Fibroblast of the conjunctiva (primary cell): ENCODE measurements at regions not wholly inside any gene's neighbourhood (a gene's known extent, or its start where the extent isn't known, plus 50 kb on each side); places are given as distances from the start of the nearest gene placed in this dataset.
A peak's percentile ranks its signal among the peaks of the same experiment; 100 is the strongest.
"Not testable (repeated sequence)": the region's sequence is repeated elsewhere in the genome, so short reads cannot be mapped to it uniquely, and the experiment has no call there.

Source experiments
- DNase-seq: peaks from one replicate; pipeline ENCODE4 v3.0.0-alpha.2; 2010; ENCODE audit warnings: low read depth

DNA sequence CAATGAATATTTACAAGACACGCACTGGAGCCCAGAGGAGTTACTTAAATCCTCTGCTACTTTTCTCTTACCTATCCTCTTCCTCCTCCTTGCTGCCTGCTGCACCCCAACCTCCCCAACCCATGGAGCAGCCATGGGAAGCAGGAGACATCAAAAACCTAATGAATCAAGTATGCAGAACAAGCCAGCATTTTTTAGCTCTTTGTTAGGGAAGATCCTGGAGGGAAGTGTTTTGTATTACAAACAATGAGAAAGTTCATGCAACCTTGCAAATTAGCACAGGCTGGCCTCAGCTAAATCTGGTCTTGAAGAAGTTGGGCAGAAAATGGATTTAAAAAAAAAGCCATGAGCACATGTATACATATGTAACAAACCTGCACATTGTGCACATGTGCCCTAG lies 498.8 kb downstream of the KIF4B start:
- DNase-seq: no peak

DNA sequence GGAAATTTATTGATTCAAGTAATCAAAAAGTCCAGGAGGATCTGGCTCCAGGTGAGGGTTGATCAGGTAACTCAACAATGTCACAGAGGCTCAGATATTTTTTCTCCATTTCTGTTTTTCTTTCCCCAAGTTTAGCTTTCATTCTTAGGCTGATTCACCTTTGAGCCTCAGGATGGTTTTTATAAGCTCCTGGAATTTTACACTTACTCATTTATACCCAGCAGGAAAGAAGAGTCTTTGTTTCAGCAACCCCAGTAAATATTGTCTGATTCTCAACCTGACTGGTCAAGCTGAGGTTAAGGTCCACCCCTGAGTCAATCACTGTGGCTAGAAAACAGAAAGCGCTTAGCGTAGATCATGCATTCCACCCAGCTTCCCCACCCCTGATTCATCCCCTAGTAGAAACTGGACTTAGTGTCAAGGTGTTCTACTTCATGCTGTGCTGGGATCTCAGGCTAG lies 500.6 kb downstream of the KIF4B start:
- DNase-seq: no peak

DNA sequence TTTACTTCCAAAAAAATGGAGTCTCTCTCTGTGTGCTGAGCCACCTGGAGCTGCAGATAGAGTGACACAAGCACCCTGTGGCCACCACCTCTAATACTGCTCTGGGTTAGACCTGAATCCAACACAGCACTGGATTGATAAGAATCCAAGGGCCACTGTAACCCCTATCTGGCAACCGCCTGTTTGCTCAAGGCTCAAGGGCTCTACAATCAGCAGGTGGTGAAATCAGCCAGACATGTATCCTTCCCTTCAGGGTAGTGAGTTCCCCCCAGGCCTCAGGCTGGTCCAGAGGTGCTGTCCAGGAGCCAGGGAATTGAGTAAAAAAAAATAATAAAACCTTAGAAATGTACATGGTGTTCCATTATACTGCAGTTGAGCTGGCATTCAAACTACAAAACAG lies 509.0 kb downstream of the KIF4B start:
- no peak for DNase-seq

DNA sequence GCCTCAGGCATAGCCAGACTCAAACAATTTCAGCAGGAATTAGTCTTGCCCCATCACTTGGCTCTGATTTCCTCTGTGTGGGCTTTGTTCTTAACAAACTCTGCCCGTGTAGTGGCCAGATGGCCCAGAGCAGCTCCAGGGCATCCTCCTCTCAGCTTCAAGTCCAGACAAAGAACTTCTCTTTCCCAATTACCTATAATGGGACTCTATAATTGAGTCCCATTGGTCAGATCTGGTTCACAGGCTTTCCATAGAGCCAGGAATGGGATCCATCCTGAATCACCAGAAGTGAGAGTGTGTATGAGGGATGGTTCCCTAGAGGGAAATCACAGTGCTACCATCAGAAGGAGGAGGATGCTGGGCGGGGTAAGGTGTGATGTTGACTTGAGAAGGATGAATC lies 515.8 kb downstream of the KIF4B start:
- DNase-seq: peak; percentile 17

DNA sequence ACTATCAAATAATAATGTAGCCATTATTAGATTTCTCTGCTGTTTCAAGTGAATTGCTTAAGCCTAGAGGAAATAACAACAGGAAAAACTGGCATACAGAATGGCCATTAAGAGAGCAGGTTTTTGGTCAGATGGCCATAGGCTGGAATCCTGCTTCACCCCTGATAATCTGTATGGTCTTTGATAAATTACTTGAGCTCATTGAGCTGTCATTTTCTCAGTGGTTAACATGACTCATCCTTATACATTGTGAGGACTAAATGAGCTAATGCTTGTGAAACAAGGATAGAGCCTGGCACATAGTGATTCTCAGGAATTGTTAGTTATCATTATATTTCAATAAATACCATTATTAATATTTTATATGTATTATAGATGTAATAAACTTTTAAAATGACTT lies 516.5 kb downstream of the KIF4B start:
- DNase-seq: no peak

DNA sequence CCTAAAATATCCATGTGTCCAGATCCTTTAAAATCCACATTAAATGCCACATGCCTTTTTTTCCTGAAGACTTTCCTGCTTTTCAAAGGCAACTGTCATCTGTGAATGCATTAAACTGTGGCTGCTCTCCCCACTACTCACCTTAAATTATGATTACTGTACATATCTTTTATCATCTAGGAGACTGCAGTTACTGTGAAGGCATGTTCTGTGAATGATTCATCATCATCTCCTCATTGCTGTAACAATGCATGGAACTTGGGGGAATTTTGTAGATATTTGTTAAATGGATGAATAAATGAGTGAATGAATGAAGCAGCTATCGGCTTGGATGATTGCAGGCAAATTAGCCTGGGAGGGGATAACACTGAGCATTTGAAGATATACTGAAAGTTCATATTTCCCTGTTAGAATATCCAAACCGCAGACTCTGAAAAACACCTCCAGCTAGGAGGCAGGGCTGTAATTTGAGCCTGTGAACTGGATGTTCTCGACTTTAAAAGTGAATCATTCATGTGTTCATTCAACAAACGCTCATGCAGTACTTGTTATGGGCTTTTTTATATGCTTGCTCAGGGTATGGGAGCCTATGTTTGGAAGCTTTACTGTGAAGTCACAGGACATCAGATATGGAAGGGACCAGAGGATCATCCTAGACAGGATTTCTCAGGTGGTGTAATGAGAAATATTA lies 519.2 kb downstream of the KIF4B start:
- peak; percentile 10 for DNase-seq

DNA sequence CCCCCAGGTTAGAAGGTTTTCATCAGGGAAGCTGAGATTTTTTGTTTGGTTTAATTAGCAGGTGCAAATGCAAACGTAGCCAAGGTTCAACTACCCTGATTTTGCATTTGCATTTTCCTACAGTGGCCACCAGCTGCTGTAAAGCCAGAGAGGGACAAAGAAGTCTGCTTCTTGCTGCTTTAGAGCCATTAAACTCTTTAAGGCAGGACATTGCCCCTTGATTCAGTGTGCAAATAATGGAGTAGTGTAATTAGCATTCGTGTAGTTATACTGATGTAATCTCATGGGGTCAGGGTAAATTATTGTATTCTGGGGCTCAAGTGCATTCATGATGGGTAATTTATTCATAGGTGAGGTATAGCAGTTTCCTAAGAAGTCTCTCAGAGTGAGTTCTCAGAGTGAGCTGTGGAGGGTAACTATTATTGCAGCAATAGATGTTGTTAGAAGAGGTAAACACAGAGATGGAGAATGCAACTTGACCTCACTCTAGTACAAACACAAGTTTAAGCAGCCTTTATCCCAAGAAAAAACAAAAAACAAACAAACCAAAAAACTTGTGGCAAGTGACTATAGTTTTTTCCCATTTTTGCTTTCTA lies 526.5 kb downstream of the KIF4B start:
- no peak for DNase-seq

DNA sequence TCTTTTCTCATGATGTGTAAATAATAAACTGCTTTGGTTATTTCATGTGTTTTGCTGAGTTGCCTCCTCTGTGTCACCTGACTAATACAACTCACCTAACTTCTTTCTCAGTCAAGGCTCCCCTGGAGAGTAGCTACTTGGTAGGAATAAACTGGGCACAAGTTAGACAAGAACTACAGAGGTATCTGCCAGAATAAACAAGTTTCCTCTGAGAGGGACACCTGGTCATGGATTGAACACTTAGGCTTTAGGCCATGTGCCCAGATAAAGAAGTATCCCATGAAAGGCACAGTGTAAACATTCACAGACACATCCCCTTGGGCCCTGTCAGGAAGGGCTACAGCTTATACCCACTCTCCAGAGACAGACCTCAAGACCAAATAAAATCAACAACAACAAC lies 532.5 kb downstream of the KIF4B start:
- no peak for DNase-seq

DNA sequence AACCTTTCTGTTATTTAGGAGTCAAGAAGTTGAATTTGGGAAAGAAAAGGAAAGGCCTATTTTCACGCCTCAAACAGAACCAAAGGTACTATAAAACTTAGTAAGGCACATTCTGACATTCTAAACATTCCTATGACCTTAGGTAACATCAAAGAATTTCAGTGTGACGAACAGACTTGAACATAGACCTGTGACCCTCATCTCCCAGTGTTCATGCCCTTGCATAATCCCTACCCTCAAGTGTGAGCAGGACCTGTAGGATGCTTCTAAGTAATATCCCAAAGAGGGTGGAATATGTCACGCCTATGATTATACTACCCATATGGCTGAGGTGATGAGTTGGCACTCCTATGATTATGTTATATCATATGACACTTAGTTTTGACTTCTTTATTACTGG lies 540.9 kb downstream of the KIF4B start:
- DNase-seq: no peak

DNA sequence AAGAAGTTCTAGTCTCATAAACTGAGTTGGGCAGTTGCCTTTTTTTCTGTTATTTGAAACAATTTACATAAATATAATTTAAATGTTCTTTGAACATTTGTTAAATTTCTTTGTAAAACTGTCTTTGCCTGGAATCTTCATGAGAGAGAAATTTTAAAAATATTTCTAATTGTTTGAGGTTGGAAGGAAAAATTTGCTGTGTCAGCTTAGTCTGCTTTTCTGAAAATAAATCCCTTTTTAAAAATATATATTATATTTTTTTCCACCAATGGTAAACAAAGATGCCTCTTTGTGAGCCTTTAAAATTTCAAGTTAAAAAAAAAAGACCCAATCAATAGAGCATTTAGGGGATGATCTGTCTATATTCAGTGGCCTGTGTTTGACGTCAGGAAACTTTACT lies 542.7 kb downstream of the KIF4B start:
- no peak for DNase-seq

DNA sequence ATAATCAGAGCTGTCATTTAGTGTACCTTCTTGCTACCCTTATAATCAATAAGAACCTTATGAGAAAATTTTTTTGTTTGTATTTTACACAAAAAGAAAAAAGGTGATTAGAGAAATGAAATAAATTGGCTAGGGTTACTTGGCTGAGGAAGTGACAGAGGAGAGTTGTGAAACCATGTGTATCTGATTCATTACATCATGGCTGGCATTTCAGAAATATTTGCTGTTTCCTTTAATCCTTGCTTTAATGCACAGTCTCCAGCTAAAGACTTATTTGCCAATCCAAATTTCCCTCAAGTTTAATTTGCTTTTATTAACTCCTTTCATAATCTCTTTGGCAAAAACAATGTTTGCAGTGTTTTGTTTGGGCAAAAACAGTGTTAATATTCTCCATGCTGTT lies 543.1 kb downstream of the KIF4B start:
- no peak for DNase-seq

DNA sequence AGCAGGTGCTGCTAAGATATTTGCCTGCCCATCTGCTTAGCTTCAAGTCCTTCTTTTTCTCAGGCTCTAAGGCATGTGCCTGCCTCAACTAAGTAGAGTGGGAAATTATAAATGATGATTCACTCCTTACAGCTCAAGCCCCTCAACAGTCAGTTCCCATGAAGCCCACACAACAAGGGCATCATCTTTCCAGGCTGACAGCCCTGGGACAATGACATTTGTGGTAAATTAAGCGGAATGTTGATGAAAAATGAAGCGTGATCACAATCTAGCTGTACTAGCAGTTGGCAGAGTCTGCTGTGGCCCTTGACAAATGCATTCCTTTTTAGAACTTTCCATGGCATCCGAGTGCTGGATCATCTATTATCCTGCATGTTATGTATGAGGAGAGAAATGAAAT lies 548.6 kb downstream of the KIF4B start:
- DNase-seq: no peak

DNA sequence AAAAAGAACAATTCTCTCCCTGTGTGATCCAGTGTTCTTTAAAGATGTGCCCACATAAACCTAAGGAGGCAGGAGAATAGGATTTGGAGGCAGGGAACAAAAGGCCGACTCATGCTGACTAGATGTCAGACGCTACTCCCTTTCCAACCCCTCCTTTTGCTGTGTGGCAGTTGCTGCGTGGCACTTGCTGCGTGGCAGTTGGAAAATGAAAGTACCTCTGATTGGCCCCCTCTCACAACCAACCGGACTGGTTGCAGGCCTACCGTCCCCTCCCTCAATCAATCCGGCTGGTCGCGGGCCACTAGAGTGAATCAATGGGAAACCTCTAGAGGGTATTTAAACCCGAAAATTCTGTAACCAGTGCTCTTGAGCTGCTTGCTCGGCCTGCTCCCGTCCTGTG lies 551.0 kb downstream of the KIF4B start:
- DNase-seq: no peak

DNA sequence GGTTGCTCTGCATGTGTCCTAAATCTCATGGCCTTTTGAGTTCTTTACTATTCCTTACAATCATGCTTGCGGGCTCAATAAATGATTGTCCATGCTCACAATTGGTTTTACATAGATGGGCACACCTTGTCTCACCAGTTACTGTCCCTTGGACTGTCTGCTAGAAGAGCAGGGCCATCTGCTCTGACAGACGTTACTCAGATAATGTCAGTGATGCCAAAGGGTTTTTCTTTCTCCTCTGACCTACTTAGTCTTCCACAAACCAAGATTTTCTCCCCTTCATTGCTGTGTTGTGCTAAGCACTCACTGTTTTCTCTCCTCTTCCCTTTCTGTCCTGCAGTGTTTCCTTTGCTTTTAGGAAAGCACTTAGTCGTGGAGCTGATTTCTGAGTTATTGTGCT lies 562.3 kb downstream of the KIF4B start:
- no peak for DNase-seq

DNA sequence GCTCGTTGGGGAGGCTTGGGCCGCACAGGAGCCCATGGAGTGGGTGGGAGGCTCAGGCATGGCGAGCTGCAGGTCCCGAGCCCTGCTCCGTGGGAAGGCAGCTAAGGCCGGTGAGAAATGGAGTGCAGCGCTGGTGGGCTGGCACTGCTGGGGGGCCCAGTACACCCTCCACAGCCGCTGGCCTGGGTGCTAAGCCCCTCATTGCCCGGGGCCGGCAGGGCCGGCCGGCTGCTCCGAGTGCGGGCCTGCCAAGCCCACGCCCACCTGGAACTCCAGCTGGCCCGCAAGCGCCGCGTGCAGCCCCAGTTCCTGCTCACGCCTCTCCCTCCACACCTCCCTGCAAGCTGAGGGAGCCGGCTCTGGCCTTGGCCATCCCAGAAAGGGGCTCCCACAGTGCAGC lies 573.3 kb downstream of the KIF4B start:
- DNase-seq: not testable (repeated sequence)

DNA sequence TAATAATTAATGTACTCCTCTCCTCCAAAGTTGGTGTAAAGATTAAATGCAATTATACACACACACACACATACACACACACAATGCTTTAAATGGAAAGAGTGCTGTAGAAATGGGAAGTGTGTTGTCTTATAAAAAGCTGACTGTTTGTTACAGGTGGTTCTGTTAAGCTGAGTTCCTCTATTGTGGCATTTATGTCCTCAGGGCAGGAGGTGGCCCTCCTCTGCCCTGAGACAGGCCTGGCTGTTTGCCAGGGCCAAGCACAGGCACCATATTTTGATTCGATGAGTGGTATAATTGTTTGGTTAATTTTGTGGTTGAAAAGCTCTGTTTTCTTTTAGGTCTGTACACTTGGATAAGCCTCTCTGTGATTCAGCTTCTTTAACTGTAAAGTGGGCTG lies 573.9 kb downstream of the KIF4B start:
- no peak for DNase-seq

DNA sequence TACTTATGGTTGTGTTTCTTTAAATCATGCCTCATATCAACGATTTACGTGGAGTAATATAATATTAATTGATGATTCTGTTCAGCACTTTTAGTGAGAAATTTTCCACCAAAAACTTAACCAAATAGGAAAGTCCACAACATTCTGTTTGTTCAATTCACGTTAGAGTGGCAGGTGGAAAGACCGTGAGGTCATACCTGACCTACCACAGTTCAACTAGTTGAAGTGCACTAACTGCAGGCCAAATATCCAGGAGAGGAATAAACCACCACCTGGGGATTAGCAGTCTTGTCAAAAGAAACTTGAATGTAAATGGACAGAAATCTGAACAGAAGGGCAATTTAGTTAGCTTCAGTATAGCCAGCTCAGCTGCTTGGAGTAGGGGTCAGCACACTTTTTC lies 577.7 kb downstream of the KIF4B start:
- no peak for DNase-seq

DNA sequence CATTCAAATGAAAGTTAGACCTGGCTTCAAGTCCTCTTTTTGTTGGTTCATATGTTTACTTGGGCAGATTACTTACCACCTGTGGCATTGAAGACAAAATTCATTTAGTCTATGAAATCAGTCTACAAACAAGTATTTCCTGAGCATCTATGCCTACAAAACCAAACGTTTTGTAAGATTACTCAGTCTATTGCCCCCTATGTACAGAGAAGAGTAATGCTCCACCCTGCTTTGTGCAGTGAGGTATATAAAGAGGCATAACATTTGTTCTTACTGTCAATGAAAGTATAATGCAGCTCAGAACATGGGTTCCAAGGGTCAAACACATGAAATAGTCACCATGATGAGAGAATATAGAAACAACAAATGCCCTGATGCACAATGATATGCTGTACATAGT lies 580.7 kb downstream of the KIF4B start:
- no peak for DNase-seq

DNA sequence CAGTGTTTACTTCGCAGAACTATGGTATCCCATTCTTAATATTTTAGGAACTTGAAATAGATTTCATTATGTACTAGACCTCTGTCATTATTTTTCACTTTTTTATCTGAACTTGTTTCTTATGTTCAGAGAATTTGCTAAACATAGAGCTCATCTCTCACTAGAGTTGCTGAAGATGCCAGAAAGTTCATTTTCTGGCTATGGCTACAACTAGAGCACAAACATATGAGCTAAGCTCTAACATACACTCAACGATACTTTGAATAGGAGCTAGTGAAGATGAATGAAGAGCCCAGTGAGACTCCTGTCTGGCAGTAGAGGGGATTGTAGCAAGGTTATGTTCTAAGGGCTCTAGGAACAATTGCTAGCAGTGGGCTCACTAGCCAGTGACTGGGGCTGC lies 582.2 kb downstream of the KIF4B start:
- no peak for DNase-seq

DNA sequence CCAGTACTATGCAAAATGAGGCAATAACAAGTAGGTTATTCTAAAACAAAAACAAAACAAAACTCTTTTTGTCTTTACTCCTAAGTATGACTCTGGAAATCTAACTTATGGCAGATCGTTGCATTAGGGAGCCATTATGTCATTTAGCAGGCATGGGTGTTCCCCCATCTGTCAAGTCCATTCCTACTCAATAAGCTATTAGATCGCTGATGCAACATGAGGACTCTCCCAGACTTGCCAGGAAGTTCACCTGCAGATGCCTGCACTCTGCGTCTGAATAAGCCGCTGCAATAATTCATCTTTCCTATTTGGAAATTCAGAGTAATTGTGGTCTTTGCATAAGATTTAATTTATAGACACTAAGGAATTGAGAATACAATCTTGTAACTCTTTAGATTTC lies 585.0 kb downstream of the KIF4B start:
- no peak for DNase-seq

DNA sequence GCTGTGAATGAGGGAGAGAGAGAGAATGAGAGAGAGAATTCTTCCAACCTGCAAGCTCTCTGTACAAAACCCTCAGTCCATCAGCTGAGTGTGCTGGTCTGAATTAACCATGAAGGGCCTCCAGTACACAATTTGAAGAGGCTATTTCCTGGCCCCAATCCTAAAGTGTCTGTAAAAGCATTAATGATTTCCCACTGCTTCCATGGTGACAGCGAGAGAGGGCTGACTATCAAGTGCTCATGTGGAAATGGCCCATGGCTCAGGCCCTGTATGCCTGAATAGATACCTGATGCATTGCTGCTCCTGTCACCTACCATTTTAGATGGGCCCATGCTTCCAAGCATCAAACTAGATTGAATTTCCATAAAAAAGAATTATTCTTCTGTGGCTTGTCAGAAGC lies 592.4 kb downstream of the KIF4B start:
- DNase-seq: no peak

DNA sequence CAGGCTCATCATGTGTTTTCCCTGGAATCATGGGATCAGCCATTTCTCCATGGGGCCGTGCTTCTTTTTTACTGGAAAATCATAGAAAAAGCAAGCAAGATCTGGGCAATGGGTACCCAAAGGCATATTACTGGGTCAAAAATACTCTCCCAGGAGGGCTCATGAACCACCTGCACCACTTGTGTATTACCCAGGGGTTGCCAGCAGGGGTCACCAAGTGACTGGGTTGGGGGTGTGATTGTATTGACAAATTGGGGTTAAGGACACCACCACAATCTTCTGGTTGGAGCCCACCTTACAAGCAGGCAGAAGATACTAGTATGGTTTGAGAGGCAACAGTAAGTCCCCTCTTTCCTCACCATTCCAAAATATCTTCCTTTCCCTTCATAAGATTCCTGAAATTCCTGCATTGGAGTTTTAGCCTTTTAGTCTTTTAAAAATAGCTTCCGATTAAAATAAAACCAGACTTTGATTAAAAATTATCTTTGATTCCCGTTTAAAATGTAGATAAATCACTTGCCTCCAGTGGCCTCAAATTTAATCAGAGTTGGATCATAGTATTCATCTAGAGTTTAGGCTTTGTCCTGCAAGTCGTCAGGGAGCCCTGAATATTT lies 603.3 kb downstream of the KIF4B start:
- DNase-seq: no peak

DNA sequence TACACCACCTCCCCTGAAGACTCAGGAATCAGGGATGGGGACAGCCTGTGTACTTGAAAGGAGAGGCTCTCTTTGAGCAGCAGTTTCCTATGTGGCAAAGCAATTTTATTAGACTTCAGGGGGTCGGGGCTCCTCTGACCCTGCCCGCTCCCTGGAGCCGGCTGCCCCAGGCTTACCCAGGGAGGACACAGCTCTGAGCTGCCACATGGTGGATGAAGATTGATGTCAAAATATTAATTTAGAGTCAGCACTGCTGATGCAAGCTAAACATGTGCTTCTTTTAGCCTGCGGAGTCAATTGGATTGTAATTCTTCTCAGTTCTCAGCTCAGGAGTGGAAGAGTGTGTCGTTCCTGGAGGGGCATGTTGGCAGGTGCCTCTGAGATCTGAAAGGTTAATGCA lies 606.1 kb downstream of the KIF4B start:
- no peak for DNase-seq
